ENCODE measurements at regions not wholly inside any gene's neighbourhood (a gene's known extent, or its start where the extent isn't known, plus 50 kb on each side); places are given as distances from the start of the nearest gene placed in this dataset.

- Histone ChIP-seq H3K4me2 (ENCODE audit: low read length) (no peak overlapping the region), H3K18ac (ENCODE audit: low read length) (no peak overlapping the region), H3K56ac (ENCODE audit: low read length) (no peak overlapping the region), H3K9ac (ENCODE audit: low read length) (no peak overlapping the region), H3K23ac (ENCODE audit: low read length) (no peak overlapping the region), H2BK15ac (replicated peaks; ENCODE audit: low read depth) (no peak overlapping the region), H3K27ac (ENCODE audit: low read depth, low read length) (no peak overlapping the region), H3K4me3 (ENCODE audit: low read length) (no peak overlapping the region), H3K27me3 (ENCODE audit: insufficient read depth, low read length, poor library complexity) (no peaks in the 10 kb centered on the region), H3K79me1 (ENCODE audit: low read length) (no peaks in the 10 kb centered on the region), H4K8ac (ENCODE audit: low read depth, low read length) (no peak overlapping the region), H2BK5ac (ENCODE audit: low read length) (no peak overlapping the region), H2AK5ac (ENCODE audit: low read length) (no peak overlapping the region), H2BK120ac (ENCODE audit: low read depth, low read length) (no peak overlapping the region), H3K4ac (ENCODE audit: low read depth, low read length) (no peak overlapping the region), H4K5ac (ENCODE audit: low read length) (no peak overlapping the region), H3K79me2 (ENCODE audit: control insufficient read depth, insufficient read depth, low read length) (no peaks in the 10 kb centered on the region), H3K4me1 (ENCODE audit: control insufficient read depth, low read depth, low read length) (no peaks in the 10 kb centered on the region), H3K36me3 (ENCODE audit: control insufficient read depth, insufficient read depth, low read length) (no peaks in the 10 kb centered on the region)
- no peak for DNase-seq
Observed at GRCh38 chr13:22487932-22488331, 692.8 kb upstream of the SGCG start.

- Histone ChIP-seq H3K4me3 (ENCODE audit: low read length) (no peak overlapping the region), H3K18ac (ENCODE audit: low read length) (no peak overlapping the region), H3K4ac (ENCODE audit: low read depth, low read length) (no peak overlapping the region), H3K79me2 (ENCODE audit: control insufficient read depth, insufficient read depth, low read length) (no peaks in the 10 kb centered on the region), H3K23ac (ENCODE audit: low read length) (no peak overlapping the region), H2AK5ac (ENCODE audit: low read length) (no peak overlapping the region), H3K56ac (ENCODE audit: low read length) (no peak overlapping the region), H4K8ac (ENCODE audit: low read depth, low read length) (no peak overlapping the region), H3K27me3 (ENCODE audit: insufficient read depth, low read length, poor library complexity) (no peaks in the 10 kb centered on the region), H2BK5ac (ENCODE audit: low read length) (no peak overlapping the region), H3K79me1 (ENCODE audit: low read length) (no peaks in the 10 kb centered on the region), H4K5ac (ENCODE audit: low read length) (no peak overlapping the region), H3K36me3 (ENCODE audit: control insufficient read depth, insufficient read depth, low read length) (no peaks in the 10 kb centered on the region), H3K9ac (ENCODE audit: low read length) (no peak overlapping the region), H3K27ac (ENCODE audit: low read depth, low read length) (no peak overlapping the region), H2BK15ac (replicated peaks; ENCODE audit: low read depth) (no peak overlapping the region), H3K4me1 (ENCODE audit: control insufficient read depth, low read depth, low read length) (no peaks in the 10 kb centered on the region), H3K4me2 (ENCODE audit: low read length) (no peak overlapping the region), H2BK120ac (ENCODE audit: low read depth, low read length) (no peak overlapping the region)
- no CpG with 5 or more reads among the region's 2 CpGs for WGBS (ENCODE audit: extremely low coverage, insufficient coverage, low lambda C conversion rate)
- DNase-seq = no peak
Observed at GRCh38 chr13:22489771-22490170, 691.0 kb upstream of the SGCG start.

GRCh38 chr13:22495819-22496218 lies 685.0 kb upstream of the SGCG start:
- no peak for DNase-seq
- no peak overlapping the region for H3K27ac ChIP-seq (ENCODE audit: low read depth, low read length)
- no peak overlapping the region for H3K56ac ChIP-seq (ENCODE audit: low read length)
- no peak overlapping the region for H4K5ac ChIP-seq (ENCODE audit: low read length)
- no peaks in the 10 kb centered on the region for H3K27me3 ChIP-seq (ENCODE audit: insufficient read depth, low read length, poor library complexity)
- H3K23ac ChIP-seq (ENCODE audit: low read length) = no peak overlapping the region
- no peak overlapping the region for H4K8ac ChIP-seq (ENCODE audit: low read depth, low read length)
- no peak overlapping the region for H3K4me3 ChIP-seq (ENCODE audit: low read length)
- no peak overlapping the region for H3K4me2 ChIP-seq (ENCODE audit: low read length)
- no peak overlapping the region for H2BK5ac ChIP-seq (ENCODE audit: low read length)
- no CpG with 5 or more reads among the region's 4 CpGs for WGBS (ENCODE audit: extremely low coverage, insufficient coverage, low lambda C conversion rate)
- no peaks in the 10 kb centered on the region for H3K36me3 ChIP-seq (ENCODE audit: control insufficient read depth, insufficient read depth, low read length)
- H3K18ac ChIP-seq (ENCODE audit: low read length) = no peak overlapping the region
- H2AK5ac ChIP-seq (ENCODE audit: low read length) = no peak overlapping the region
- no peak overlapping the region for H3K9ac ChIP-seq (ENCODE audit: low read length)
- no peaks in the 10 kb centered on the region for H3K79me1 ChIP-seq (ENCODE audit: low read length)
- no peaks in the 10 kb centered on the region for H3K4me1 ChIP-seq (ENCODE audit: control insufficient read depth, low read depth, low read length)
- H2BK15ac ChIP-seq (replicated peaks; ENCODE audit: low read depth) = no peak overlapping the region
- H3K4ac ChIP-seq (ENCODE audit: low read depth, low read length) = no peak overlapping the region
- no peaks in the 10 kb centered on the region for H3K79me2 ChIP-seq (ENCODE audit: control insufficient read depth, insufficient read depth, low read length)
- no peak overlapping the region for H2BK120ac ChIP-seq (ENCODE audit: low read depth, low read length)

- H3K4ac ChIP-seq (ENCODE audit: low read depth, low read length) = no peak overlapping the region
- H4K5ac ChIP-seq (ENCODE audit: low read length) = no peak overlapping the region
- WGBS (ENCODE audit: extremely low coverage, insufficient coverage, low lambda C conversion rate) = no CpG with 5 or more reads among the region's 17 CpGs
- no peak overlapping the region for H2BK15ac ChIP-seq (replicated peaks; ENCODE audit: low read depth)
- no peaks in the 10 kb centered on the region for H3K79me1 ChIP-seq (ENCODE audit: low read length)
- H3K23ac ChIP-seq (ENCODE audit: low read length) = no peak overlapping the region
- H3K4me1 ChIP-seq (ENCODE audit: control insufficient read depth, low read depth, low read length) = no peaks in the 10 kb centered on the region
- H3K18ac ChIP-seq (ENCODE audit: low read length) = no peak overlapping the region
- H3K79me2 ChIP-seq (ENCODE audit: control insufficient read depth, insufficient read depth, low read length) = no peaks in the 10 kb centered on the region
- no peak overlapping the region for H2BK5ac ChIP-seq (ENCODE audit: low read length)
- H4K8ac ChIP-seq (ENCODE audit: low read depth, low read length) = no peak overlapping the region
- H3K27ac ChIP-seq (ENCODE audit: low read depth, low read length) = no peak overlapping the region
- no peak overlapping the region for H3K56ac ChIP-seq (ENCODE audit: low read length)
- no peaks in the 10 kb centered on the region for H3K27me3 ChIP-seq (ENCODE audit: insufficient read depth, low read length, poor library complexity)
- no peak overlapping the region for H3K4me2 ChIP-seq (ENCODE audit: low read length)
- H3K36me3 ChIP-seq (ENCODE audit: control insufficient read depth, insufficient read depth, low read length) = no peaks in the 10 kb centered on the region
- no peak overlapping the region for H3K4me3 ChIP-seq (ENCODE audit: low read length)
- H3K9ac ChIP-seq (ENCODE audit: low read length) = no peak overlapping the region
- H2AK5ac ChIP-seq (ENCODE audit: low read length) = no peak overlapping the region
- no peak for DNase-seq
- no peak overlapping the region for H2BK120ac ChIP-seq (ENCODE audit: low read depth, low read length)
Observed at GRCh38 chr13:22496803-22497508, 683.8 kb upstream of the SGCG start.

GRCh38 chr13:22497991-22498780 lies 682.6 kb upstream of the SGCG start:
- H3K23ac ChIP-seq (ENCODE audit: low read length) = no peak overlapping the region
- H2BK120ac ChIP-seq (ENCODE audit: low read depth, low read length) = no peak overlapping the region
- no peak overlapping the region for H3K4me2 ChIP-seq (ENCODE audit: low read length)
- no peak overlapping the region for H3K27ac ChIP-seq (ENCODE audit: low read depth, low read length)
- no peaks in the 10 kb centered on the region for H3K79me2 ChIP-seq (ENCODE audit: control insufficient read depth, insufficient read depth, low read length)
- H2BK15ac ChIP-seq (replicated peaks; ENCODE audit: low read depth) = no peak overlapping the region
- H2AK5ac ChIP-seq (ENCODE audit: low read length) = no peak overlapping the region
- WGBS (ENCODE audit: extremely low coverage, insufficient coverage, low lambda C conversion rate) = no CpG with 5 or more reads among the region's 16 CpGs
- DNase-seq = no peak
- no peaks in the 10 kb centered on the region for H3K4me1 ChIP-seq (ENCODE audit: control insufficient read depth, low read depth, low read length)
- H3K4me3 ChIP-seq (ENCODE audit: low read length) = no peak overlapping the region
- no peak overlapping the region for H3K9ac ChIP-seq (ENCODE audit: low read length)
- no peak overlapping the region for H4K5ac ChIP-seq (ENCODE audit: low read length)
- no peaks in the 10 kb centered on the region for H3K79me1 ChIP-seq (ENCODE audit: low read length)
- no peak overlapping the region for H4K8ac ChIP-seq (ENCODE audit: low read depth, low read length)
- H2BK5ac ChIP-seq (ENCODE audit: low read length) = no peak overlapping the region
- H3K18ac ChIP-seq (ENCODE audit: low read length) = no peak overlapping the region
- no peaks in the 10 kb centered on the region for H3K36me3 ChIP-seq (ENCODE audit: control insufficient read depth, insufficient read depth, low read length)
- H3K4ac ChIP-seq (ENCODE audit: low read depth, low read length) = no peak overlapping the region
- H3K56ac ChIP-seq (ENCODE audit: low read length) = no peak overlapping the region
- no peaks in the 10 kb centered on the region for H3K27me3 ChIP-seq (ENCODE audit: insufficient read depth, low read length, poor library complexity)

- H3K4me1 ChIP-seq (ENCODE audit: control insufficient read depth, low read depth, low read length) = no peaks in the 10 kb centered on the region
- H2BK5ac ChIP-seq (ENCODE audit: low read length) = no peak overlapping the region
- no peak overlapping the region for H2BK120ac ChIP-seq (ENCODE audit: low read depth, low read length)
- H3K18ac ChIP-seq (ENCODE audit: low read length) = no peak overlapping the region
- H2AK5ac ChIP-seq (ENCODE audit: low read length) = no peak overlapping the region
- no peak overlapping the region for H3K4me3 ChIP-seq (ENCODE audit: low read length)
- H3K79me2 ChIP-seq (ENCODE audit: control insufficient read depth, insufficient read depth, low read length) = no peaks in the 10 kb centered on the region
- no peaks in the 10 kb centered on the region for H3K27me3 ChIP-seq (ENCODE audit: insufficient read depth, low read length, poor library complexity)
- H3K4me2 ChIP-seq (ENCODE audit: low read length) = no peak overlapping the region
- no peaks in the 10 kb centered on the region for H3K36me3 ChIP-seq (ENCODE audit: control insufficient read depth, insufficient read depth, low read length)
- H2BK15ac ChIP-seq (replicated peaks; ENCODE audit: low read depth) = no peak overlapping the region
- no peak overlapping the region for H3K4ac ChIP-seq (ENCODE audit: low read depth, low read length)
- no peak overlapping the region for H4K8ac ChIP-seq (ENCODE audit: low read depth, low read length)
- no peak overlapping the region for H3K56ac ChIP-seq (ENCODE audit: low read length)
- no peak overlapping the region for H3K27ac ChIP-seq (ENCODE audit: low read depth, low read length)
- H4K5ac ChIP-seq (ENCODE audit: low read length) = no peak overlapping the region
- no peak for DNase-seq
- H3K23ac ChIP-seq (ENCODE audit: low read length) = no peak overlapping the region
- no peak overlapping the region for H3K9ac ChIP-seq (ENCODE audit: low read length)
- no peaks in the 10 kb centered on the region for H3K79me1 ChIP-seq (ENCODE audit: low read length)
Observed at GRCh38 chr13:22499919-22500318, 680.9 kb upstream of the SGCG start.
